Activated CD4-positive, alpha-beta T cell treated with anti-CD3 and anti-CD28 coated beads, Interleukin-2, Interleukin-6, amounts not matched to agents 100 ng/mL and 50 ng/mL, durations not matched to agents 16 hours and 8 hours (primary cell): ENCODE measurements at regions not wholly inside any gene's neighbourhood (a gene's known extent, or its start where the extent isn't known, plus 50 kb on each side); places are given as distances from the start of the nearest gene placed in this dataset.

Experiments used
- DNase-seq: peaks from one replicate; pipeline ENCODE4 v3.0.0-alpha.2; 2020

DNA sequence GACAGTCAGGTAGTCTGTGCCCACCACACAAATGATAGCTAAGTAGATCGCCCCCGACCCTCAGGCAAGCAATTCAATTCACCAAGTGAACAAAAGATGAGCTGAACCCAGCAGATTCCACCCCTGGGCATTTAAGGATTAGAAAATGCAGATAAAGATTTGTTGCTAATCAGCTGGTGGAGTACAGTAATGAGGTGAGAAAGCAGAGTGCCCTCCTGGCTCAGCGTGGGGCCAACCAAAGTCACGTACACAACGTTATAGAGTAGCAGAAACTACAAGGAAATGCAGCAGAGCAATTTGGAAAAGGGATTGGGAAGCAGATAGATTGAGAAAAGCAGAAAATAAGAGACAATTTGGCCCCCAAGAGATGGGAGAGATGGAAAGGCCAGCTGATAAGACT is 91.2 kb downstream of the SOX9 start:
- DNase-seq, result no peak

DNA sequence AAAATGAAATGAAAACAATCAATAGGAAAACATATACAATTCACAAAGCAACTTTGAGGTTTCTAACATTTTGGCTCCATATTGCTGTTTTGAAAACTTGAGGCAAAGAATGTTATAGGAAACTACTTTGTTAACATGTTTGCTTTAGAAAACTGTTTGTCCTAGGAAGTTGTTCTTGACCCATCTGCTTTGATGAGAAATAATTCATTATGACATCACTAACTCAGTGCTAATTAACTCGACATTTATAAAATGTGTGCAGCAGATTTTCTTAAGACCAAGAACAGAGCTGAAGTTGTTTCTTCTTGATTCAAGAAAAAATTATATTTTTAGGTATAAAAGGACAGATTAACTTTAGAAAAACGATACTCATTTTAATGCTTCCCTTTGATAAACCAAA is 94.7 kb downstream of the SOX9 start:
- DNase-seq, result no peak

DNA sequence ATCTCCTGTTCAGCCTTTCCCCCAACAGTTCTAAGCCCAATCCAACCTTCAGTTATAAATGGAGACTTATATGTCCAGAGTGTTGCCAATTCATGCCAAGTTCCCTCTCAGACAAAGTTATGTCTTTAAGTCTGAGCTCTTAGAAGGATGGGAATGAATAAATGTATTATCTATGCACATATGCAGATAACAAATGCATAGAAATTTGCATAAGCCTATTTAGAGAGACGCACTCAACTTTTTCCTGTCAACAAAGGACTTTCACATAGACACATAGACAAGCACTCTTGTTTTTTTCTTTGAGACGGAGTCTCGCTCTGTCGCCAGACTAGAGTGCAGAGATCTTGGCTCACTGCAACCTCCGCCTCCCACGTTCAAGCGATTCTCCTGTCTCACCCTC is 95.1 kb downstream of the SOX9 start:
- no peak for DNase-seq

DNA sequence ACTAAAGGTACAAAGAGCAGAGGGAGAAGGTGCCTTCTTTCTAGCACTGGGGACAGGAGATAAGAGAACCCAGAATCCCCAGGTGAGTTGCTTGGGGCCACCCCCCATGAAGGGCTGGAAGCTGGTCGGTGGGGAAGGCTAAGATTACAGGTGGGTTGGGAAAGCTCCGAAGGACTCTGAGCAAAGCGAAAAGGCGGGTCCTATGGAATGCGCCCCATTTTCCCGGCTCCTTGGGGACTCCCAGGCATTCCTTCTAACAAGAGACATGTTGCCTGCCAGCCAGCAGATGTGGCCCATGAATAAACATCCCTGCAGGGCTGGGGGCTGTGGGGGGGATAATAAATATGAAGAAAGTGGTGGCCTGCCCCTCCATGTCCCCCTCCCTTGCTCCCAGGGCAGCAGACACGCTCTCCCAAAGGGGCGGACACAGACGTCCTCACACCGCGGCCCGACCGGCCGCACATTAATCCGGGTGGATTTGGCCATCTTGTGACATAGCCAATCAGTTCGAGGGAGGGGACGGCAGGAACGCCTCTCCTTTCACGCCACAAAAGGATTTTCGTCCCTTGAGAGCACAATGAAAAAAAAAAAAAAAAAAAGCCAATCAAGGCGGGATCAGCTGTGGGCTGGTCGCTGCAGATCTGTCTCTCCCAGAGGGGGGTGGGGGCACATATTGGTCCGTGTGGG is 98.5 kb downstream of the SOX9 start:
- DNase-seq, result no peak

DNA sequence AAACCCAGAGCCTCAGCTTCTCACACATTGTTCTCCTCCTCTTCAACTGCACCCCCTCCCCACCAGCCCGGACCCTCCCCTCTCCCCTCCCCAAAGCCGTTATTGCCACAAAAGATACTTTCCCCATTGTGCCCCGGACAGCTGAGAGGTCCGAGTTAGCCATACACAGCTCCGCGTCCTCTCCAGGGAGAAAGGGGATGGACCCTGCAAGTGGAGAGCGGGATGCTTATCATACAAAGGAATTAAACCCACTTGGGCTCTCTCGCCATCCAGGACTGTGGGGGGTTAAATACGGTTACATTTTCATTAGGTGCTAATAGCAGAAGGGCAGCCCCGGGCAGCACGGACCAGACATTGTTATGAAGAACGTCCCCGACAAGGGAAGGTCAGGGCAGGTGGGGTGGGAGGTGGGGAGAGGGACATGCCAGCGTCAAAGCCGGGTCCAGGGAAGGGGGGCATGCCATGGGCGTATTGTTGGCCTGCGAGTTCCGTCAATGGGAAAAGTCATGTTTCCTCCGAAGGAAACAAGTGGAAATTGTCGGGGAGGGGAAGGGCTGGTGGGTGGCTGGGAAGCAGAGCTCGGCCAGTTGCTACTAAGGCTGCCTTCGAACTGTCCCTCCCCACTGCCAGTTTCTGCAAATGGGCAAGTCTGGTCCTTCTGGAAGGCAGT is 99.1 kb downstream of the SOX9 start:
- DNase-seq, result no peak

DNA sequence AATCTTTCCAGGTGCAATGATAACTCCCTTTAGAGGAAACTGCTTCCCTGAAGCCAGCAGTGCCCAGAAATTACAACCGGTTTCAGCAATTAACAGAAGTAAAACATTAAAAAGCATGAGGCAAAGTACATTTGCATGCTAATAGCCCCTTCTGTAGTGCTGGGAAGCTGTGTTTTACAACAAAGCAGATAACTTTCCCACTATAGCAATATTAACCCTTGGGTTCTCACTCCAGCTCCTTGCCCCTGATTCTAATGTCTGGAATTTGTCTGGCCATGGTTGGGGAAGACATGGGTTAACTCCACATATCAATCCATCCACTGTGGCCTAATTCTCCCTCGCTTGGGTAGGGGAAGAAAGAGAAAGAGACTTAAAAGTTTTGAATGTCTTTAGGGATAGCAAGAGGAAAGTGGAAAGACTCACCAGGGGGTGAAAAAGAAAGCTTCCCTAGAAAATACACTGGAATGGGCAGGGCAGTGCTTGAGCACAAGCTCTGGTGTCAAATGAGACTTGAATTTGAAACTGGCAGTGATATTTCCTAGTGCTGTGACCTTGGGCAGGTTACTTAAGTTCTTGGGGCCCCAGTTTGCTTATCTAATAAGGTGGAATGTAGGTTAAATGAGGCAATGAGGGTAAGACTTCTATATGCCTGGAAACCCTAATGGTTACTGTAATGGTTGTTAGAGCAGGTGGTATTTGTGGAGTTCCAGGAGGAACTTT is 102.0 kb downstream of the SOX9 start:
- DNase-seq, result no peak

DNA sequence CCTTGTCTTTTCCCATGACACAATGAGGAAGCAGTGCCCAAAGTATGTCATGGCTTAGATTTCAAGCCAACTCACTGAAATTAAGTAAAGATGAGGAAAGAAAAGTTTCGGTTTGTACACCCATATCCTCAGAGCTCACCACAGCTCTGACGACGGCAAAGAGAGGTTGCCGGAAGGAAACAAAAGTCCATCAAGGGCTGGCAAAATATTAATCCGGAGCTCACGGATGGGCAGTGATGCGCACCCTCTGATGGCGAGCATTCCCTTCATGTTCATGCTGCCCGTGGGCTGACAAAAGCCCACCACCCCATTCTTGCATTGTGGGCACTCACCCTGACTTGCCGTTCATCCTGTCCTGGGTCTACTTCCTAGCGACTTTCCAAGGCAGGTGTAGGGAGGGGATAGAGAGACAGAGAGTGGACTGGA is 103.1 kb downstream of the SOX9 start:
- DNase-seq, result no peak

DNA sequence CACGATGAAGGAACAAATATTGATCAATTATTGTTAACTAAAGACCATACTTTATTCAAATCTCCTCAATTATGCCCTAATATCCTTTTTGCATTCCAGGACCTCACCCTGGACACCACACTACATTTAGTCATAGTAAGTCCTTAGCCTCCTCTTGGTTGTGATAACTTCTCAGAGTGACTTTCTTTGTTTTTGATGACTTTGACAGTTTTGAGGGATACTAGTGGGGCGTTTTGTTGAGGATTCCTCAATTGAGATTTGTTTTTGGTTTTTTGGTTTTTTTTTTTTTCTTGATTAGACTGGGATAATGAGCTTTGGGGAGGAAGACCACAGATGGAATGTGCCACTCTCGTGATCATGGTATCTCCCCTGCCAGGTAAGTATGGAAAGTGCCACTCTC is 105.5 kb downstream of the SOX9 start:
- DNase-seq, result no peak

DNA sequence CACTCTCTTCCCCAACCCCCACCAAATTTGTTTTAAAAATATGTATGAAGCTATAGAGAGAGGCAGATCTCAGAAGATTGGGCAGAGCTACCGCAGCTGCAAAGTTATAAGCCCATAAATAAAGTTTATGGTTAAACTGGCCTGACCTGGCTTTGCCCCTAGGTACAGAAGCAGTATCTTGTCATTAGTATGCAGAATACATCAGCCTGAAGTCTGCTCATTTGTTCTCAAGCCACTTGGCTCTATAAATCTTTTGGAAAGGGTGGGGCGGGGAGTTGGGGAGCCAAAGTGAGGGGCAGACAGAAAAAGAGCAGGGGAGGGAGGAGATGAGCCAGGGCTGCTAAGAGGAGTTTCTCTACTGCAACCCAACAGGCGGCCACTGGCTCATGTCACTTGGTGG is 113.2 kb downstream of the SOX9 start:
- DNase-seq, result no peak

DNA sequence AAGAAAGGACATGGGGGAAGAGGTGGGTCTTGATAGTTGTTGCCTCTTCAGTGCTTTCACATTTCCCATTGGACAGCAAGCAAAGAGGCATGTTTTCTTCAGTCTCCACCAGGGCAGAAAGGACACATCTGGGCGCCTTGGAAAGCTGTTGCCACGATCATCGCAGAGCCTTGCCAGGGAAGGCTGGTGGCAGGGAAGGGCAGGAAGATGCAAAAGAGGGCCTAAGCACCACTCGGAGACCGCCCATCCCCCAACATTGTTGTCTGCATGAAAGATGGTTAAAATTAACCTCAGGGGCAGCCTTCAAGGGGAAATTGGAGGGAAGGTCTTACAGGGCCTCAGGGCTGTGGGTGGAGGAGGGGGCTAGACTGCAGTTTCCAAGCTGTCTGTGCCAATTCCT is 114.2 kb downstream of the SOX9 start:
- DNase-seq, result no peak

DNA sequence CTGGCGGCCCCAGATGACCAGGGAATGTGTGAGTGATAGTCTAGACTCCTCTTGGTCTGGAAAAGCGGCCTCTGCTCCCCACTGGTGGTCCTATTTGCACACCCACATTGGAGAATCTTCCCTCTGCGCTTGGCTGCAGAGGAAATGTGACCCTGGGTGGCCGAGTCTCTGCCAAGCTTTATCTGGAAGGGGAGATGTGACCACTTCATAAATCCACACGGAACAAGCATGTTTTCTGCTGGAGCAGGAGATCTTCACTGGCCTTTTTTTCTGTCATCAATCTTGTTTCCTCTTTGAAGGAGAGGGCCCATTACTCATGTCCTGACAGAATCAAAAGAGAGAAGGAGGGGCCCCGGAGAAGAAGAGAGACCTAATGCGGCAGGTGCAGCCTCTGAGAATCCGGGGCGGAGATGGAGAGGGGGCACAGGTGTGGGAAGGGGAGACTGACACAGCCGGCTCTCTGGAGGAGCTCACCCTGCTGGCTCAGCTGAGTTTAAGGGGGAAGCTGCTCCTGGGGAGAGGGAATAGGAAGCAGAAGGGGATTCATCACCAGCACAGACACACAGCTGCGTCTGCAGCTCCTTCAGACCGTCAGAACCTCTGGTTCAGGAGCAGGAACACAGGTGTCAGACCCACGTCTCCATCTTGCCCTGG is 116.3 kb downstream of the SOX9 start:
- no peak for DNase-seq

DNA sequence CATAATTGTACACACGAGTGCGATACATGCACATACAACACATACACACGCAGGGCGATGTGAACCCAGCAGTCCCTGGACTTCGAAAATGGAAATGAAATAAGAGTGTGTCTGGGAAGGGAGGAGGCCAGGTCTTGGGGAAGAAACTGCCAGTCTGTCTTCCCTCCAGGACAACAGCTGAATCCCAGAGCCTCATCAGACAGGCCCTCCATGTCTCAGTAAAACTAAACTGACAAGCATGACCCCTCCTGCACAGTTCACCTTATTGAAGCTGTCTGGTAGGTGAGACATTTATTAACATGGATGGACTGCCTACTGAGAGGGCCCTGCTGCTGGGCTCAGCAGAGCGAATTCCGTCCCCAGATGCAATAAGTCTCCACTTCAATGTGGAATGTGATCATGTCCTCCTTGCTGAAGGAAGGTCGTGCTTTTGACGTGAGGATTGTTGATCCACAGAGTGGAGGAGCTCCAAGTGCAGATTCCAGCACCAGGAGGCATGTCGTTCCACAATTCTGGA is 117.4 kb downstream of the SOX9 start:
- no peak for DNase-seq

DNA sequence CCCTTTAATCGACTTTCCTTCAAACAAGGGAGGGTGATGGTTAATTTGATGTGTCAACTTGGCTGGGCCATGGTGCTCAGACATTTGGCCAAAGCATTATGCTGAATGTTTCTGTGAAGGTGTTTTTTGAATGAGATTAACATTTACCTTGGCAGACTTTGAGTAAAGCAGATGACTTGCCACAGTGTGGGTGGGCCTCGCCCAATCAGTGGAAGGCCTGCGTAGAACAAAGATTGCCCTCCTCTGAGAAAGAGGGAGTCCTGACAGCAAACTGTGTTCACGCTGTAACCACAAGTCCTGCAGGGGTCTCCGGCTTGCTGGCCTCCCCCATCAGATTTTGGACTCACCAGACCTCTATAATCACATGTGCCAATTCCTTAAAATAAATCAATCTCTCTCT is 118.7 kb downstream of the SOX9 start:
- DNase-seq, result no peak

DNA sequence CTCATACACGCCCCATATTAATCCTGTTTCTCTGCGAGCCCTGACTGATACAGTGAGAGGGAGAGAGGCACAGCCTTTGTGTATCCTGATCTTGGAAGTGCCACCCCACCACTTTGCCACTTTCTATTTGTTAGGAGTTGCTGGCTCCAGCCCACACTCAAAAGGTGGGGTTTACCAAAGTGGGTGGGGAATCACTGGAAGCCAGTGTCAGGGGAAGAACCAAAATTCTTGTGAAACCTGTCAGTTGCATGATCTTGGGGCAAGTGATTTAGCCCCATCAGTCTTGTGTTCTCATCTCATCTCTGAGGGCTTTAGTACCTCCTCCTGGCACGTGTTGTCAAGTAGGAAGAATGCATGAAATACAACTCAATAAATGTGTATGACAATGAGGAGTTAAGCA is 119.5 kb downstream of the SOX9 start:
- DNase-seq, result no peak

DNA sequence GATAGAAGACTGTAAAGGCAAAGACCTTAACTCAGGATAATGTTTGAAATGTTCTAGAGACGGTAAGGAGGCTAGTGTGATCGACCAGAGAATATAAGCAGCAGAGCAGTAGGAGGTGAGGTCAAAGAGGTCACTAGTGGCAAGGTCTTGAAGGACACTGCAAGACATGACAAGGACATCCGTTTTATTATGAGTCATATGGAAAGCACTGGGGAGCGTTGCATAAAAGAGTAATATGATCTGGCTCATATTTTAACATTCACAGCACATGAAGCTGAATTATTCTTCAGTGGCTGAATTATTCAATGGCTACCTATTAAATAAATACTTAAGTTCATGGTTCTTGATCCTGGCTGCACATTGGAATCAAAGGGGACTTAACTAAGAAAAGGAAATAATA is 123.7 kb downstream of the SOX9 start:
- DNase-seq, result no peak

DNA sequence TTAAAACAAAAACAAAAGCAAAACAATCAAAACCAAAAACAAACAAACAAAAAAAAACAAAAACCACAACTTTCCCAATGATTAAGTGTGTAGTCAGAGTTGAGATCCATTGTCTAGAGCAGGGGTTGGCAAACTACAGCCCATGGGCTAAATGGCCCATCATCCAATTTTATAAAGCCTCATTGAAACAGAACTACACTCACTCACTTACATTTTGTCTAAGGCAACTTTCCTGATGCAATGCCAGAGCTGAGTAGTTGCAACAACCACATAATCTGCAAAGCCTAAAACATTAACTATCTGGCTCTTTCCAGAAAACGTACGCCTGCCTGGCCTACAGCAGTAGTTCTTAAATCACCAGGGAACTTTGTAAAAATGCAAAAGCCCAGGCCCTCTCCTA is 124.1 kb downstream of the SOX9 start:
- no peak for DNase-seq

DNA sequence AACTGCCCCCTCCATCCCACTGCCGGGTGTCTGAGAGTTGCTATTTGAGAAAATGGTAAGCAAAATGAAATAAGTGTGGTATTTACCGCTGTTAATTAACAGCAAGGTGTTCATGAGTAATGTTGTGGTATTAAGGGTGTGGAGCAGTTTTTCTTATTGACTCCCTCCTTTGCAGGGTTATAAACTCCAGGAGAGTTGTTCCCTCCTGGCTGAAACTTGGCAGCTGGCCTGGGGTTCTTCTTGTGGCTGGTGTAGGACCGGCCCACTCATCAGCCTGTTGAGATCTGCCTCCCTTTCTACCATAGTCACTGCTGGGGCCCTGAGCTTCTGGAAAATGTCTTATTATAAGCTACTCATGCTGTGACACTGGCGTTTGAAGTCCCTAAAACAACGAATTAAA is 128.6 kb downstream of the SOX9 start:
- DNase-seq, result no peak

DNA sequence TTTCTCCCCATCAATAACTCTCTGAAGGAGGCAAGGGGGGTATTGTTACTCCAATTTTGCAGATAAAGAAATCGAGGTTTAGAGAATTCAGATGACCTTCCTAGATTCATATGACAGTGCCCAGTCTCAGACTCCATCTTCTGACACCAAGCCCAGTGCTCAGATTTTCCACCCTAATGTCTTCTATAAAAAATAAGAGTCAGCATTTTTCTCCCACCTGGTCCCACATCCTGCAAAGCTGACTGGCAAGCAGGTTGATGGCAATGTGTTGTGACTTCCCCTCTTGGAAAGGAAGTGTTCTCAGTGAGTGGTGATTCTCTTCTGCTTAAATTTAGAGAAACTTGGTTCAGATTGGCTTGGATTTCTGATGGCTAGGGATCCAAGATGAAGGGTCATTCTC is 129.4 kb downstream of the SOX9 start:
- no peak for DNase-seq

DNA sequence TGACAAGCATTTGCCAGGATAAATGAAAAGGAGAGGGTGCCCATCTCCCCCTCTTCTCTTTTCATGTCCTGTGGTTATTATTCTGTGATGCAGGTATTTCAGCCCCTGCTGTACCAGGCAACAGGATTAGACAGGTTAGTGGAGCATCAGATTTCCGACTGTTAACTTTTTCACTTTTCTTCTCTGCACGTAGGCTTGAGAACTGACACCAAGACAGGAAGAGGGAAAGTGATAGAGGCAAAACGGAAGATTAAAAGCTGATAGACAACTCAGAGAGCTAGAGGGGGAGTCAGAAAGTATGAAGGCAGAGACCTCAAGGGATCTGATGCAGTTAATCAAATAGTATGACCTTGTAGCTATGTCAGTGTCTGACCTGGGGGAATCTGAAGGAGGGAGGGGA is 132.8 kb downstream of the SOX9 start:
- DNase-seq, result no peak

DNA sequence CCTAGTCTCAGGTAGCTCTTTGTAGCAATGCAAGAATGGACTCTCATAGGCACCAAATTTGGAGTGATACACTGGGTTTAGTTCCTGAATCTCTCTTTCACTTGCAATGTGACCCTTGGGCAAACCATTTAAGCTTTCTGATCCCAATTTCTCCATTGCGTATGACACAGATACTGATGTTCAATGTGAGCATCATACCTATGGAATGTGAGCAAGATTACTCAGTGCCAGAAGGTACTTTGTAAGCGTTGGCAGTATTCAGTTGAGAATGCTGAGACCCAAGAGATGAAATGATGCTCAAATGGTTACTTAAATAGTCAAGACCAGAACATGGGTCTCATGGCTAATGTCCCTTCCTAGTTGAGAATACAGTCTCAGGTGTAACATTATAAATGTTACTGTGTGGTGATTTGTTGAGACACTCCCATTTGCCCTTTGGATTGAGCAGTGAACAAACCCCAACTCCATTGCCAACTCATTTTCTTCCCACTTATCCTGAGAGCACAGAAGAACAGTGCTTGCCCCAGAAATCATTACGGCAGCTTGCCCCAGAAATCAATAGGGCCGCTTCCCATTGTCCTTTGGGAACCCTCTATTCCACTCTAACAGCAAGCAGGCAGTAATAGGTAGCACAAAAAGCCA is 134.1 kb downstream of the SOX9 start:
- DNase-seq, result no peak

DNA sequence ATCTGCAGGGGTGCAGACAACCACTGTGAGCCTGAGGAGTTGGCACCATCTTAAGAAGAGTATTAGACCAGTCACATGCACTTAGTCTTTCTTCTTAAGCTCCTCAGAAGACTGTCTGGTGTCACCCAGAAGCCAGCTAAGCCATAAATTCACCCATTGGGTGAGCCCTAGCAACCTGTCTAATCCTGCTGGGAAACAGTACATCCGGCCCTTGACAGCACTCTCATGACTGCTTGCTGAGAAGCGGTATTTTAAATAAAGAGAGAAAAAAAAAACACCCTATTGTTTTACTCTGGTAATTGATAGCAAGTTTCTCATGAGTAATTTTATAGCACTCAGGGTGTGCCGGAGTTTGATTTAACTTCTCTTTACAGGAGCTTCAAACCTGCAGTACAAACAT is 134.7 kb downstream of the SOX9 start:
- DNase-seq, result no peak

DNA sequence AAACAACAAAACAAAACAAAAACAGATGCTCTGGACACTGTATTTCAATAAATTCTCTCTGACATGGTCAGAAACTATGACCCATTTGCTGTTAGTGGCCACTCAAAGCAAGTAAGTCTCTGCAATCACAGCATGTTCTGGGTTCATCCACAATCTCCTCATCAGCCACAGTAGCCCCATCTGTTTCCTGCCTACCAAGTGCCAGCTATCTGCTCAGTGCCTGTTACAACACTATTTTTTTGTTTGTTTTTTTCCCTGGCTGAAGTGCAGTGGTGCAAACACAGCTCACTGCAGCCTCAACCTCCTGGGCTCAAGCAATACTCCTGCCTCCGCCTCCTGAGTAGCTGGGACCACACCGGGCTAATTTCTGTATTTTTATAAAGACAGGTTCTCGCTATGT is 137.9 kb downstream of the SOX9 start:
- DNase-seq, result no peak

DNA sequence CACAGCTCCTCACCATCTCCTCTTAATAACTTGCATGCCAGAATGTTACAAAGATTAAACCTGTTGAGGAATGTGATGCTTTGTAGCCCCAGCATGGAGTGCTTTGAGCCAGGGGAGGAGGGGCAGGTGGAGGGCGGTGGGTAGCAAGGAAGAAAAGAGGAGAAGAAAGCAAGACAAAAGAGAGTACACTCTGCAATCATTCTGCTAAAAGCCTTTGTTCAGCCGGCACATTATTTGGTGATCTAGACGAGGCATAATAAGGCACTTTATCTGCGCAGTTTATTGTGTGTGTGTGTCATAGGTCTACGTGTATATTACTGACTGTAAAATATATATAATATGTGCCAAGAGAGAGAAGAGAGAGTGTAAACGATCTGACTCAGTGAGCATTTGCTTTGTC is 139.1 kb downstream of the SOX9 start:
- no peak for DNase-seq
